Epidermal melanocyte (primary cell): ENCODE measurements at regions not wholly inside any gene's neighbourhood (a gene's known extent, or its start where the extent isn't known, plus 50 kb on each side); places are given as distances from the start of the nearest gene placed in this dataset.

Experiments used
- DNase-seq: peaks from one replicate; pipeline ENCODE4 v3.0.0; 2011; ENCODE audit warnings: low spot score; ENCODE audit not compliant: insufficient read length

DNA sequence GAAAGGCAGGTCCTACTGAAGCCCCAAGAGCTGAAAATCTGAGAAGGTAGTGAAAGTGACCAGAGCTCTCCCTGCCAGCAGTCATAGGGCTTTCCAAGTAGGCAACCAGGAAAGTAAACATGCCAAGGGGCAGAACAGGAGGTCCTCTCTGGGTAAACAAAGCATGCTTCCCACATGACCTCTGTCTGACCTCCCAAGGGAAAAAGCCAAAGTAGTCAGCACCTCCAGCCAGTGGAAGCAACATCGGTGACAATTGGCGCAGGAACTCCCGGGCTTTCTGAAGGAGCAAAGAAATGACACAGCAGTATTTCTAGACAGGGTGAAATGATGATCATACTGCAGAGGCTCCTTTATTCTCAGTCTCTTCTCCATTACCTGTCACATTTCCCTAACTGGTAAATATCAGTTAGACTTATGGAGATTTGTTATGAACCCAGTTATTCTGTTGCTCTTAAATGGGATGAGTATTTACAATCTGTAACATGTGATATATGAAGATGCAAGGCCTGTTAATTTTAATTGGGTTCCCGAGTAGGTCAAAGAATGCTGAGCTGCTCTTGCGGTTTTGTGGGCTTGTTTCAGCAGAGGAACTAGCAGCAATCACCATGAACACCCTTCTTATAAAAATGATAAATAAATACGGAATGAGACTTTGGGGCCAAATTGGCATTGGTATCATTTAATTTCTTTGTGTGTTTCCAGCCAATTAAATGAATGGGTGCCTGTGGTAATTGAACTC, 321.0 kb downstream of the RND3 start:
- DNase-seq = no peak

DNA sequence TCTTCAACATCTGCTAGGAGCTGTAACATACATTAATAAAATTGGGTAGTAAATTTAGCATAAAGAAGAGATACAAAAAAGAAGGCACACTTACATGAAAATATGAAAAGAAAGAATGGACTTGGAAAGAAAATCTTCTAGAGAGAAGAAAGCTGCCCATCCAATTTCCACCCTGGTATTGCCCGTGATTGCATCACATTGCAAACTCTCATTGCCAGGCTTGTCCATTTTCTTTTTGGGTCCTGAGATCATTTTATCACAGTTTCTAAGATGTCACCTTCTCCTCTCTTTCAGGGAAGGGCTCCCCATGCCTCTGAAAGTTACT, 321.5 kb downstream of the RND3 start:
- no peak for DNase-seq

GRCh38 chr2:150165442-150165841, 322.0 kb downstream of the RND3 start:
- no peak for DNase-seq

- no peak for DNase-seq
Observed at GRCh38 chr2:150162241-150162942, 325.1 kb downstream of the RND3 start.

DNA sequence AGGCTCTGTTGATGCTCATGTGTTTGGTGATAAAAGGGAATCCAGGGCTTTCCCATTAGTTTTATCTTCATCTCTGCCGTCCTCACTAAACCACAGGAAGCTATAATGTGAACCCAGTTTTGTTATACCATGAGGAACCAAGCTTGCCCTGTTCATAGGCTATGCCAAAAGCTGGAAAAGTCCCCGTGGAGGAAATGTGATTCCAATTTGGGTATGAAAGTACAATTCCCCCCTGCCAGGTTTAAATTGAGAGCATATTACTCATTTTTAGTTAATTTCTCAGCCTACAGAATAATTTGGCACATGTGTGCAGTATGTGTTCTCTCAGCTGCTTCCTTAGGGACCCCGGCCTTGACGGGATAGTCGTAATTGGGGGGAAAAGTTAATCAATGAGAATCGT, 327.4 kb downstream of the RND3 start:
- DNase-seq = no peak

- DNase-seq = no peak
Observed at GRCh38 chr2:150159300-150159699, 328.2 kb downstream of the RND3 start.

GRCh38 chr2:150156876-150157275, 330.6 kb downstream of the RND3 start:
- DNase-seq = no peak

- DNase-seq = no peak
Observed at GRCh38 chr2:150156415-150156814, 331.1 kb downstream of the RND3 start.

- no peak for DNase-seq
Observed at GRCh38 chr2:150154308-150154797, 333.1 kb downstream of the RND3 start.

DNA sequence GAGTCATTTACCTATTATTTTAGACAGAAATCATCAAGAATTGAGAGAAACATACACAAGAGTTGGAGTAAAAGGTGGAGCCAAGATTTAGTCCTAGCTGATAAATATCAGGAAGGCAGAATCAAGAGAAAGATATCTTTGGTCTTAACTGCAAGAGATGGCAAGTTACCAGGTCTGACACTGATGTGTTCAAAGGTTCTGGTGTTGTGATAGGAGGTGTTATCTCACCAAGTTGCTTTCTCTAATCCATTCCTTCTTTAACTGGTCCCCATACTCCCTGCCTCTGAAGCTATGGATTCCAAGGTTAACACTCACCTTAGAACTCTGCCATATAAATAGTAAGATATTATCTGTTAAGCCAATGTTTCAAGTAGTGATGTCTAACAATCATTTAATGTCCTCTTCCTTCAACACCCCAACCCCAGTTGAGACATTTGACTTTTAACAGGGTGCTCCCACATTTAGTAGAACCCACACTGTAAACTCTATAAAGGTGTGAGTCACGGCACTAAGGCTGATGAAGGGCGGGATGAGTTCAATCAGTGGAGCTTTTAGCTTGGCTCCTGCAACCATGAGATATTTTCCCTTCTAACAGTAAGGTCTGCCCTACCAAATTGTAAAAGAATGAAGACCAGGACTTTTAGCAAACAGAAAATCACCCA, 333.7 kb downstream of the RND3 start:
- DNase-seq = no peak

DNA sequence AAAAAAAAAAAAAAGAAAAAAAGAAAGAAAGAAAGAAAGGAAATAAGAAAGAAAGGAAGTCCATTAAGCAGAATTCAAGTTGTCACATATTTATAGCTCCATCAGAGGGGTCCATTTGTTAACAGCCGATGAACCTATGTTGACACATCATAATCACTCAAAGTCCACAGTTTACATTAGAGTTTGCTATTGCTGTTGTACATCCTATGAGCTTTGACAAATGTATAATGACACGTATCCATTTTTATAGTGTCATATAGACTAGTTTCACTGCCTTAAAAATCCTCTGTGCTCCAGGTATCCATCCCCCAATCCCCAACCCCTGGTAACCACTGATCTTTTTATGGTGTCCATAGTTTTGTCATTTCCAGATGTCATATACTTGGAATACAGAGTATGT, 335.2 kb downstream of the RND3 start:
- DNase-seq = no peak

- DNase-seq = no peak
Observed at GRCh38 chr2:150150144-150150543, 337.3 kb downstream of the RND3 start.

DNA sequence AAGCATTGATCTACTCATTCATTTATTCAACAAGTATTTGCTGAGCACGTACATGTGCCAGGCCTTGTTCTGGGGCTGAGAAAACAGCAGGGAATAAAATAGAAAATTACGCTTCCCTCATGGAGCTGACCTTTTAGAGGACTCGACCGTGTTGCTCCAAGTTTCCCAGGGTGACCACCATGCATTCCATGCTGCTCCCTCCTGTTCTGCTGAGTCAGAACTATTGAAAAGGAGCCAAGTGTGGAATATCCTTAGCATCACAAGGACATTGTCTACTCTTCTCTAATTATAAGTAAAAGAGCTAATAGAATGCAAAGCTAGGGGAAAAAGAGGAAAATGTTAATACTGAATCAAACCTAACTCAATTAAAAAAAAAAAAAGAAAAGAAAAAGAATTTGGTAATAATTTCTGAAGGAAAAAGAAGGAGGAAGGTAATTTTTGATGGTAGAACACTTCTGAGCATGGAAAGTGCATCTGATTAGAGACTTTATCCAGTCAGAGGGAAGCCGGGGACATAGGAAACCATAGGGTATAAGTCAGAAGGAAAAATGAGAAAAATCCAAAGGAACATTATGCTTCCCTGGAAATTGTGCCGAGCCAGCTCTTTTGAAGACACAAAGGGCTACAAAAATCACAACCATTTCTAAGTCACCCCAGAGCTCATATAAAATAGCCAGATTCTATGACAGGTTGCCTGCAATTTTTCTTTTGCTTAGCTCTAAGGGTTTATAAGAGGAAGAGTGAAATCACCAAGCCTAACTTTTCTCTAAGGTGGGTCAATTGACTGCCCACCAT, 339.4 kb downstream of the RND3 start:
- DNase-seq = no peak

- DNase-seq = no peak
Observed at GRCh38 chr2:150146879-150147278, 340.6 kb downstream of the RND3 start.

- no peak for DNase-seq
Observed at GRCh38 chr2:150145299-150145692, 342.2 kb downstream of the RND3 start.

DNA sequence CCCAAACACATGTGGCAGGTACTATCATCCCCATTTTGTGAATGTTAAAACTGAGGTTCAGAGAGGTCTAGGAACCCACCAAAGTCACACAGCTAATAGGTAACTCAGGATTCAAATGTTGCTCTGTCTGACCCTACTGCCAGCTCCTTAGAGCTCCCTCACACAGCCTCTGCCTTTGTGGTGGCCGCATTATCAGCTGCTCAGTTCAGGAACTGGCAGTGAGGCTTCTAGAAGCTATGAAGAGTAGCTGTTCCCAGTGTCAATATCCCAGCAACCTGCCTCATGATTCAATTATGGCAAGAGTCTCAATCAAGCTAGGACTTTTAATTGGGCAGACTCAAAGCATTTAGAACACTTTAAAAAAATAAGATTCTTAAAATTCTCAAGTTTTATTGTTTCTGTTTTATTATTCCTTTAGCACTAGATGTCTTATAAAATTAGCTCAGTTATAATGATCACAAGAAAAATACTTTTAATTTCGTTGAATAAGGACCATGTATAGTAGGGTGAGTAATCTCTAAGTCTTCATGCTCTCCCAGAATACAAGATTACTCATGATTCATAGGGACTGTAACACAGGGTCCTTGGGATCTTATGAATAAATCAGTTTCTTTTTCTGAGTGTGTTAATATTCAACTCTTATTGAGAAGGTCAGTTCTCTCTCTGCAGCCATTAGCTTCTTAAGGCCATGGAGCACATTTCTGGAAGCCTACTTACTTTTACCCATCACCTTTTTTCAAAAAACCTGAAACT, 342.7 kb downstream of the RND3 start:
- DNase-seq = no peak

DNA sequence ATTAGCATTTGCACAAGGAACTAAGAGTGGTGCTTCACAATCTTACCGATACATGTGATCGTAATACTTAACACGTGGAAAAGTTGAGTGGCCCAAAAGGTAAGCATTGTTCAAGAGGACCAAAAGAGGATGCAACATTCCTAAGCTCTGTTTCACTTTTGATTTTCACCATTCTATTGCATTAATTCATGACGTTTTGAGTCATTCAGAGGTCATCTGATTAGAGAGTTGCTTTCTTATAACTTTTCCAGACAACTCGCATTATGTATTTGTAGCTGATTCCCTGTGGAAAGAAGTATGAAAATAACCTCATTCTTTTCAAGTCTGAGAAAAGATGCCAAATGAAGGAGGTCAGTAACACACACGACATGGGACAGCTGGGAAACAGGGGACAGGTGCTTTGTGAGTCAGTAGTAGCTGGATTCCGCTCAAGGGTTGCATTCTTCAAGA, 344.4 kb downstream of the RND3 start:
- no peak for DNase-seq

DNA sequence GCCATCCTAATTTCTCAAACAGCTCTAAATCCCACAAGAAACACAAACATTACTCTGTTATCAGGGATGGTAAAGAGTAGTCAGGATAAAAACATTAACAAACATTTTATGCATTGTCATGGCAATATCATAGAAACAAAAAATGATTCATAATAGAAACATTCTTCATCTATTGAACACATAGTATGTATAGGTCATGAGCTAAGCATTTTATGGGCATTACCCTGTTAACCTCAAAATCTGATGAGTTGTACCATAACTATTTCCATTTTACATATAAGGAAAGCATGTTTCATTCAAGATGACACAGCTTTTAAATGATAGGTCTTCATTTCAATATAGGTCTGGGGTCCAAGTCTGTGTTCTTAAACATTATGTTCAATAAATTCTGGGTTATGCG, 344.9 kb downstream of the RND3 start:
- DNase-seq = no peak

GRCh38 chr2:150141226-150142001, 346.1 kb downstream of the RND3 start:
- no peak for DNase-seq

- no peak for DNase-seq
Observed at GRCh38 chr2:150140777-150141176, 346.7 kb downstream of the RND3 start.
